GM06990 (cell line): ENCODE measurements at regions not wholly inside any gene's neighbourhood (a gene's known extent, or its start where the extent isn't known, plus 50 kb on each side); places are given as distances from the start of the nearest gene placed in this dataset.

Source experiments
- DNase-seq: peaks from one replicate; pipeline ENCODE4 v3.0.0-alpha.2; 2011; ENCODE audit not compliant: insufficient read length; ENCODE audit errors: extremely low read depth
- H3K27me3 ChIP-seq: replicated peaks from 2 replicates; pipeline ENCODE4 v1.6.0; 2011; ENCODE audit warnings: low read length; ENCODE audit not compliant: control insufficient read depth, insufficient read depth
- H3K36me3 ChIP-seq: 2 replicates; pipeline ENCODE4 v1.5.1; 2011; ENCODE audit warnings: low read length; ENCODE audit not compliant: control insufficient read depth, insufficient read depth
- H3K4me3 ChIP-seq: replicated peaks from 2 replicates; pipeline ENCODE4 v1.5.1; 2011; ENCODE audit warnings: low read depth, mild to moderate bottlenecking, control low read depth, low read length
- TF ChIP-seq, protein P1 (sequence below): IDR thresholded peaks from 2 replicates; pipeline ENCODE4 v1.5.1; 2011; ENCODE audit warnings: low read length, control low read depth, mild to moderate bottlenecking, inconsistent platforms; ENCODE audit not compliant: insufficient read depth, poor library complexity, severe bottlenecking

DNA sequence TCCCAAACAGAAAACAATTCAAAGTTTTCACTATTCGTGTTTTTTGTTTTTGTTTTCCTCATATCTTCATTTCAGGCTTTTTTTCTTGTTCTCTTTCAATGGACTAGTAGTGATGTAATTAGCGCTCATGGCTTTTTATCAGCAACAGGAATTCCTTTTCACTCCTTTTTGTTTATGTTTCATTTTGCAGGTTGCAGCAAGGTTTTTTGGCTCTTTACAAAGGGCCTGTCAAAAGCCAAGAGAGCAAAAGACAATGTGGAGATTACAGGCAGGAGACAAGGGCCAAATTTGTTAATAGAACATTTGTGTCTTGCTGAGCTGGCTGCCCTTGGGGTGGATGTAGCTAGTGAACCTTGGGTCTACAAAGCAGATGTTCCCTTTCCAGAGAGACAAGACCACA is 467.4 kb upstream of the CDH20 start:
- TF ChIP-seq, protein P1, sequence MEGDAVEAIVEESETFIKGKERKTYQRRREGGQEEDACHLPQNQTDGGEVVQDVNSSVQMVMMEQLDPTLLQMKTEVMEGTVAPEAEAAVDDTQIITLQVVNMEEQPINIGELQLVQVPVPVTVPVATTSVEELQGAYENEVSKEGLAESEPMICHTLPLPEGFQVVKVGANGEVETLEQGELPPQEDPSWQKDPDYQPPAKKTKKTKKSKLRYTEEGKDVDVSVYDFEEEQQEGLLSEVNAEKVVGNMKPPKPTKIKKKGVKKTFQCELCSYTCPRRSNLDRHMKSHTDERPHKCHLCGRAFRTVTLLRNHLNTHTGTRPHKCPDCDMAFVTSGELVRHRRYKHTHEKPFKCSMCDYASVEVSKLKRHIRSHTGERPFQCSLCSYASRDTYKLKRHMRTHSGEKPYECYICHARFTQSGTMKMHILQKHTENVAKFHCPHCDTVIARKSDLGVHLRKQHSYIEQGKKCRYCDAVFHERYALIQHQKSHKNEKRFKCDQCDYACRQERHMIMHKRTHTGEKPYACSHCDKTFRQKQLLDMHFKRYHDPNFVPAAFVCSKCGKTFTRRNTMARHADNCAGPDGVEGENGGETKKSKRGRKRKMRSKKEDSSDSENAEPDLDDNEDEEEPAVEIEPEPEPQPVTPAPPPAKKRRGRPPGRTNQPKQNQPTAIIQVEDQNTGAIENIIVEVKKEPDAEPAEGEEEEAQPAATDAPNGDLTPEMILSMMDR = no peak
- DNase-seq = no peak
- Histone ChIP-seq H3K27me3 (no peaks in the 10 kb centered on the region), H3K4me3 (no peak overlapping the region), H3K36me3 (no peaks in the 10 kb centered on the region)

DNA sequence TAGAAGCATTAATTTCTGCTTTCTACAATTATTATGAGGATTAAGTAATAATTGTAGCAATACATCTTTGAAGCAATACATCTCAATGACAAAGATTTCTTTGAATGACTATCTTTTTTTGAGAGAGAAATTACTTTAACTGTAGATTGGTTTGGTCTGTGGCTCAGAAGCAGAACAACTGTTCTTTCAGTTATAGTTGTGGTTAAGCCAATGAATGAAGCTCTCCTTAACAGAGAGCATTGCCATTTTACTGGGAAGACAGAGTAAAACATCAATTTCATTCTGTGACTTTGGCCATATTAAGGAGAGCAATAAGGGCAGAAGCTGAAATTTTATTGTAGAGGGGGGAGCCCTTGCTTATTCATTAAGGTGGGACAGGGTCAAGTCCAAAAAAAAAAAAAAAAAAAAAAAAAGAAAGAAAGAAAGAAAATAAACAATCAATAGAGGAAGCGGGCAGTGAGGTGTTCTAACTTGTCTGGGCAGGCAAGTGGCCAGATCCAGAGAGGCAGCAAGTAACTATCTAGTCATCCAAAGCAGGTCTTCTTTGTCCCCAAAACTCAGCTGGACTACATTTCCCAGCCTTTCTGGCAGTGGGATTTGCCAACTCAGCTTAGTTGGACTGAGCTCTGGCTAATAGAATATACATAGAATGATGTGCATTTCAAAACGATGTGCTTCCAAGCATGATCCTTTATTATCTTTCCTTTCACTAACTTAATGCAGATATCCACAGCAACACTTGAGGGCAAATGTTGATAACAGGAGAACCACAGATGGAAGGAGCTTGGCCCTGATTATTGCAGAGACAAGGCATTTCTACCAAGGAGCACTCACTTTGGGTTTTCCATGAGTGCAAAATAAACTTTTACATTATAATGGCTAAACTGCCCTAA is 462.7 kb upstream of the CDH20 start:
- H3K27me3 ChIP-seq = no peaks in the 10 kb centered on the region
- no peak for DNase-seq
- no peaks in the 10 kb centered on the region for H3K36me3 ChIP-seq
- TF ChIP-seq, protein P1 = no peak
- H3K4me3 ChIP-seq = no peak overlapping the region

DNA sequence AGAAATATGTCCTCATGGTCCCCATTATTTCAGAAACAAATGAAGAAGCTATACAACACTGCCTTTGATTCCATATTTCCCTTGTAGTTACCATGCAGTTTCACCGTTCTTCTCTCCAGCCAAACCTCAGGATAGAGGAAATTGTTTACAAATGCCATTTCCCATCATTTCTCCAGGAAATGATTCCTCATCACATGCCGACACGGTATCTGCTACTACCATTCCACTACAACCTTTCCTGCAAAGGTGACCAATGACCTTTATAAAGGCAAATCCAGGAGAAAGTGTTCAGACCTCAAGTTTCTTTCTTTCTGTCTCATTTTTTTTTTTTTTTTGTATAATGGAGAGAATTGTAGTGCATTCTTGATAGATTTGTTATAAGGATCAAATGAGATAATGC is 460.8 kb upstream of the CDH20 start:
- no peaks in the 10 kb centered on the region for H3K36me3 ChIP-seq
- DNase-seq = no peak
- H3K4me3 ChIP-seq = no peak overlapping the region
- H3K27me3 ChIP-seq = no peaks in the 10 kb centered on the region
- TF ChIP-seq, protein P1 = no peak

DNA sequence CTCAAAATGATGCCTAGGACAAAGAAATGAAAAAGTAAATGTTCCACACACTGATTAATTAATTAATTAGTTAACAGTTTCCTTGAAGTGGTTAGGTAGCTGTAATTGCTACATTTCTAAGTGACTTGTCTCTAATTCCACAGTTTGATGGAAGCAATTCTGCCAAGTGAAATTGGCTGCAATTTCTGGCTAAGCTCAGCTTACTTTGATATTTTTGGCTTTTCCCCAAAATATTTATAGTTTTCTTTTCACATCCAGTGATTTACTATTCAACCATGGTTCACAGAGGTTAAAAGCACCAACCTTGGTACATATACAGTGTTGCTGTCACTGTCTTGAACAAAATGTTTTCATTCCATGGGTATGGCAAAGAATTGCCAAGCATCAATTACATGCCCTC is 459.5 kb upstream of the CDH20 start:
- Histone ChIP-seq H3K36me3 (no peaks in the 10 kb centered on the region), H3K27me3 (no peaks in the 10 kb centered on the region), H3K4me3 (no peak overlapping the region)
- DNase-seq = no peak
- TF ChIP-seq, protein P1 = no peak

DNA sequence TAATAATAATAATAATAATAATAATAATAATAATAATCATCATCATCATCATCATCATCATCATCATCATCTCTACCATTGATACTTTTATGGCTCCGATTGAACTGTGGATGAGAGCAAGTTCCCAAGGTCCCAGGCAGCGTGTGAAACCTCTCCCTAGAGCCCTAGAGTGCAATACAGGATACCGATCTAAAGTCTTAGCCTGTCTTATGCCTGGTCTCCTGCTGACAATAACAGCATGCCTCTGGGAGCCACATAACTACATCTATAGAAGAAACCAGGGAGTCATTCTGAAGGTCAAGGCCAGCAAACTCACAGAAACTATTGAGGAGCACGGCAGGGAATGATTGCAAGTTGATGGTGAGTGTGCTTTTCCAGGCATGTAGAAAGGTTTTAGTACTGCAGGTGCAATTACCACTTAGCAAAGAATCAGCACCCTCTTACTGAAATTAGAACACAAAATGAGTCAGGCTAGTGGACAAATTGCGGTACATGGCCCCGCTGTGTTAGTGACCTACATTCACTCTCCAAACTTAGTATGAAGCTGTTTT is 457.2 kb upstream of the CDH20 start:
- Histone ChIP-seq H3K27me3 (no peaks in the 10 kb centered on the region), H3K4me3 (no peak overlapping the region), H3K36me3 (no peaks in the 10 kb centered on the region)
- TF ChIP-seq, protein P1 = no peak
- no peak for DNase-seq
